ENCODE measurements at regions not wholly inside any gene's neighbourhood (a gene's known extent, or its start where the extent isn't known, plus 50 kb on each side); places are given as distances from the start of the nearest gene placed in this dataset.
"Not testable (repeated sequence)": the region's sequence is repeated elsewhere in the genome, so short reads cannot be mapped to it uniquely, and the experiment has no call there.

GRCh38 chr2:238502088-238502810, 75.5 kb downstream of the ASB1 start:
- no peak for DNase-seq (ENCODE audit: low read depth in 2 of 2)

- DNase-seq (ENCODE audit: low read depth in 2 of 2), result no peak
Measured at GRCh38 chr2:238502956-238503791, 76.4 kb downstream of the ASB1 start.

GRCh38 chr2:238504181-238504931, 77.6 kb downstream of the ASB1 start:
- DNase-seq (ENCODE audit: low read depth in 2 of 2), result no peak

- peak in 1 of 2 donors; percentile 24 for DNase-seq (ENCODE audit: low read depth in 2 of 2)
Measured at GRCh38 chr2:238505119-238505891, 78.6 kb downstream of the ASB1 start.

GRCh38 chr2:238505892-238506280, 79.2 kb downstream of the ASB1 start:
- DNase-seq (ENCODE audit: low read depth in 2 of 2), result no peak

- no peak for DNase-seq (ENCODE audit: low read depth in 2 of 2)
Measured at GRCh38 chr2:238506371-238507068, 79.8 kb downstream of the ASB1 start.

GRCh38 chr2:238507836-238508235, 81.1 kb downstream of the ASB1 start:
- DNase-seq (ENCODE audit: low read depth in 2 of 2), result no peak

GRCh38 chr2:238509151-238509835, 82.6 kb downstream of the ASB1 start:
- no peak for DNase-seq (ENCODE audit: low read depth in 2 of 2)

GRCh38 chr2:238509903-238510302, 83.2 kb downstream of the ASB1 start:
- DNase-seq (ENCODE audit: low read depth in 2 of 2), result no peak

- no peak for DNase-seq (ENCODE audit: low read depth in 2 of 2)
Measured at GRCh38 chr2:238510911-238511613, 84.3 kb downstream of the ASB1 start.

- DNase-seq (ENCODE audit: low read depth in 2 of 2), result no peak
Measured at GRCh38 chr2:238511614-238511950, 84.9 kb downstream of the ASB1 start.

- DNase-seq (ENCODE audit: low read depth in 2 of 2), result no peak
Measured at GRCh38 chr2:238512247-238512867, 85.6 kb downstream of the ASB1 start.

GRCh38 chr2:238513346-238513745, 86.6 kb downstream of the ASB1 start:
- no peak for DNase-seq (ENCODE audit: low read depth in 2 of 2)

- DNase-seq (ENCODE audit: low read depth in 2 of 2), result not testable (repeated sequence)
Measured at GRCh38 chr2:238514024-238514423, 87.3 kb downstream of the ASB1 start.

GRCh38 chr2:238515377-238515776, 88.7 kb downstream of the ASB1 start:
- DNase-seq (ENCODE audit: low read depth in 2 of 2), result no peak

GRCh38 chr2:238517209-238517608, 90.5 kb downstream of the ASB1 start:
- DNase-seq (ENCODE audit: low read depth in 2 of 2), result no peak

- no peak for DNase-seq (ENCODE audit: low read depth in 2 of 2)
Measured at GRCh38 chr2:238518172-238518820, 91.6 kb downstream of the ASB1 start.

- DNase-seq (ENCODE audit: low read depth in 2 of 2), result no peak
Measured at GRCh38 chr2:238518821-238519186, 92.1 kb downstream of the ASB1 start.

- DNase-seq (ENCODE audit: low read depth in 2 of 2), result no peak
Measured at GRCh38 chr2:238520359-238520886, 93.7 kb downstream of the ASB1 start.

Measured in activated CD8-positive, alpha-beta memory T cell treated with anti-CD3 and anti-CD28 coated beads for 4 hours (primary cell).